ENCODE measurements at regions not wholly inside any gene's neighbourhood (a gene's known extent, or its start where the extent isn't known, plus 50 kb on each side); places are given as distances from the start of the nearest gene placed in this dataset.

DNA sequence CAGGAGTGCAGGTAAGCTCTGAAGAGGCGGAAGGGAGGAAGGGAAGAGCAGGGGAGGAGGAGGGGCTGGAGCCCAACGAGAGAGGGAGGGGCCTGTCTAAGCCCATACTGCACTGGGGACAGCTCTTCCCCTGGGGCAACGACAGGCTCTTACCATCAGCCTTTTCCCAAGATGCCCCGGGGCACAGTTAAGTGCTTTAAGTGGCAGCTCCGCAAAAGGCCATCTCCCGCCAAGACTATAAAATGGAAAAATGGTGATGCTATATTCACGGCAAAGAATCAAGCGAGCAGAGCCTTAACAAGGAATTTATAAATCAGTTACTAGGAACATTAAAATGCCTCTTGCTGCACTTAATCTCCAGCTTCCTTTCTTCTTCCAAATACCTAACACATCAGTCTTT lies 110.2 kb upstream of the NLRP1 start:
- no peak for DNase-seq (ENCODE audit: low spot score)

DNA sequence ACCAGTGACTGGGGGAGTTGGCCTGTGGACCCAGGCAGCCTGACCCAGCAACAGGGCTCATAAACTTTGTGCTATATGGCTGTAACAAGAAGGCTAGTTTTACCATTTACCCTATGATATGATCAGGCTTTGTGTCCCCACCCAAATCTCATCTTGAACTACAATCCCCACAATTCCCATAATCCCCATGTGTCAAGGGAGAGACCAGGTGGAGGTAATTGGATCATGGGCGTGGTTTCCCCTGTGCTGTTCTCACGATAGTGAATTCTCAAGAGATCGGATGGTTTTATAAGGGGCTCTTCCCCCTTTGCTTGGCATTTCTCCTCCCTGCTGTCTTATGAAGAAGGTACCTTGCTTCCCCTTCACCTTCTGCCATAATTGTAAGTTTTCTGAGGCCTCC lies 111.2 kb upstream of the NLRP1 start:
- no peak for DNase-seq (ENCODE audit: low spot score)

DNA sequence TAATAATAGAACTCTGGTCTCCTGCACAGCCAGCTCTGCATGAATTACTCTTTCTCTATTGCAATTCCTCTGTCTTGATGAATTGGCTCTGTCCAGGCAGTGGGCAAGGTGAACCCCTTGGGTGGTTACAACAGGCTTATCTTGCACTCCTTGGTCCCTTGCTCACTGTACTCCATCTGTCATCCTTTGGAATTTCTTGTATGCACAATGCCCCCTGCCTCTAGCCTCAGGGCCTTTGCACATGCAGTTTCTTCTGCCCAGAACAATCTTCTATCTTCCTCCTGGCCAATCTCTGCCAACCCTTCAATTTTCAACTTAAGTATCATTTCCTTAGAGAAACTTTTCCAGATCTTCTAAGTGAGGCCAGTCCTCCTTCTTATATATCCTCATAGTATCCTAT lies 114.7 kb upstream of the NLRP1 start:
- no peak for DNase-seq (ENCODE audit: low spot score)

DNA sequence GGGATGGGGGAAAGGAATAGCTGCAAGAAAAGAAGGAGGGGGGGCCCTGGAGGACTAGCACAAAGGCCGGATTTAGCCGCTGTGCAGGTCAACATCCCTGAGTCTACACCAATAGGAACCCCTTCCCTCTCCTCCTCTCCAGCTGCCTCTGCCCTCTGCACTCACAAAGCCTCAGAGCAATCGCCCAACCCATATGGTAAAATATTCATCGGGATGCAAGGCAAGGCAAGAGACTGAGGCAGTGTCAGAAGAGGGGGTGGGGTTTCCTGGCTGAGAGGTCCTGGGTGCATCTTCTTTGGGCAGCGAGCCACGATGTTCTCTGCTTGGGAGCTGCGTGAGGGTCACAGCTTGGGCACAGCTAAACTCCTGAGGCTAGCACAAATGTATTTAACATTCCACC lies 115.5 kb upstream of the NLRP1 start:
- DNase-seq (ENCODE audit: low spot score), result no peak

DNA sequence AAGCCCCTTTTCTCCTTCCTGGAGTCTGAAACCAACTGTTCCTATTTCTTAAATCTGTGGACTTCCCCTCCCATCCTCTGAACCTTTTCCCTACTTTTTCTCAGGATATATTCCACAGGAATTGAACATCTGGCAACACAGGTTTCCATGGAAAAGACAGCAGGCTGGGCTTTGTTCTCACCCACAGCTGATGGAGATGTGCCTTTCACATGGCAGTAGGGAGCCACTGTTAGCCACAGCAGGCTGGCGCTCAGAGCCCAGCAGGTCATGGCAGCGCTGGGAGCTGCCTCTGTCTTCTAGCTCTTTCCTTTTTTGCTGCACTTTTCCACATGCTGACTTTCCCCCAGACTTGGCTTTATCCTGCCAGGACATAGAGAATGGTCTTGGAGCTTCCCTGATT lies 116.4 kb upstream of the NLRP1 start:
- DNase-seq (ENCODE audit: low spot score), result no peak

DNA sequence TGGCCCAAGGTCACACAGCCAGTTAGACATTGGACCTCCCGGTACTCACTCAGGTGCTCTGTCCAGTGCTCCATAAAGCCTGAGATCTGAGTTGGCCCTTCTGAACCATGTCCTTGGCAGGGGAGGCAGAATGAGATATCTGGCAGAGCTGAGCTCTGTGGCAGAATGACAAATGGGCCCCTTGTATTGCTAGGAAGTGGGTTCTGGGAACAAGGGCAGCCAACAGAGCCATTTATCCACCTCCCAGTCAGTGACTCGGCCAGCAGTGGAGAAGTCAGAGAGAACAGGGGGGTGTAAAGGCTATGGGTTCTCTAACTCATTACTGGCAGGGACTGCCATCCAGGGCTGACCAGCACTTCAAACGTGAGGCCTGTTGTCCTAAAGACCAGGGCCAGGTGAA lies 117.1 kb upstream of the NLRP1 start:
- DNase-seq (ENCODE audit: low spot score), result no peak

DNA sequence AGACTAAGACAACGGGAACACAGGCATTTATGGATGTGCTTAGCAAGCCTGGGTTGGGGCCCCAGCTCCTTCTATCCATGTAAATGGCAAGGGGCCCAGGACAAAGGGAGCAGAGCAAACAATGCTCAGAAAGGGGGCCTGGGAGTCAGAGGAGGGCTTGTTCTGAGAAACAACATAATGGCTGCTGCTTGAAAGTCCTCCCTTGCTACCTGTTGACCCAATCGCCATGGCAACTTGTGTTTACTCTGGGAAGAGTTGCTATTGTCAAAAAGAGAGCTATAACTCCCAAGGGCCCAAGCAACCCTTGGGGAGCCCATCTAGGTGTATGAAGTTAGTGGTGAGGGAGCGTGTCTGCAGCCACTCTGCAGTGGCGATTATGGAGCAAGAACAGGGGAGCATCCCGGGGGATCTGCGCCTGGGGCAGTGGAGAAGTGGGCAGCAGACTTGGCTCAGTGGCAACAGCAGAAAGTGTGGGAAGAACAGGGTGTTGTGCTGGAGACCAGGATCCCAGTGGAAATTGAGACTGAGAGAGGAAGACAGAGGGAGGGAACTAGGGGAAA lies 118.7 kb upstream of the NLRP1 start:
- DNase-seq (ENCODE audit: low spot score), result no peak

DNA sequence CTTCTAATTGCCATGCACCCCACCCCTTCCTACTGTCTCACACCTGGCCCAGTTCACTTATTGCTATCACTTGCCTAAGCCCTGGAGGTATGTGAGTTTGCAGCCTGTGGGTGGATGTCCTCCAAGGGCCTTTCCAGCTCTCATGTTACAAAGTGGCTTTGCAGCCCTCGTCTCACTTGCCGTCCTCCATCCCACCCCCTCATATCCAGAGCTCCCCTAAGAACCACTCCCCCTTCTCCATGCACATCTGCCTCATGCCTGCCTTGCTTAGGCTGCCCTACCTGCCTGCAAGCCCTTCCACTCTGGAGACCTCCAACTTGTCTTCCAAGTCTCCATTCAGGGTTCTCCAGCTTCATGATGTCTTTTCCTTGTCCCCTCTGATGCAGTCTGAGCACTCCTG lies 119.4 kb upstream of the NLRP1 start:
- DNase-seq (ENCODE audit: low spot score), result no peak

DNA sequence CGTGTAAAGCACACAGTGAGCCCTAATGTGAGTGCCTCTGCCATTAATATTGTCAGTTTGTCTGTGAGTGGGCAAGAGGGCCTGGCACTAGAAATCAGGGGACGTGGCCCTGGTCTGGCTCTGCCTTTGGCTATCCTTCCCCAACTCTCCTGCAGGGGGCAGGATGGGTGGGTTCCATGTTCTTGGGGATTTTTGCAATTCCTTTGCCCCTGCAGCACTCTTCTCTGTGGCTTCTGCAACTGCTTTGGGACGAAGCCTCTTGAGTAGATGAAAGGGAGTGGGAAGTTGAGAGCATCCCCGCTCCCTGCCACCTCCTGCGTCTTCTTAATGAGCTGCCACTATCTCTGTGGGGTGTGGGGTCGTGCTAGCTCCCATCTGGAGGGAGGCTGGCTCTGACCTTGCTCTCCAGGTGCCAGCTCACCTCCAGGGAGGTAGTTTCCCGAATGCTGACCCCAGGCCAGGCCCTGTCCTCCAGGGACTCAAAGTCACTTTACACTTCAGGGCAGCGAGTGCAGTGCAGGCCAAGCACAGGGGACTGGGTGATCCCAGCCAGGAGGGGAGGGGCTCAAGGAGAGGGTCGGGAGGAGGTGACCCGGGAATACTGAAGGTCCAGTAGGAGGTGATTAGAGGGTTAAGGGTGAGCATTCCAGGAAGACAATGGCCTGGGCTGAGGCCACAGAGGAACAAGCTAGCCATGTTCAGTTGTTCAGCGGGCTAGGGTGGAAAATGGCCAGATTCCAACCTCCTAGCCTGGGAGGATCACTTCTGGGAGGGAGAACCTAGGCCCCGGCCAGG lies 121.0 kb upstream of the NLRP1 start:
- no peak for DNase-seq (ENCODE audit: low spot score)

DNA sequence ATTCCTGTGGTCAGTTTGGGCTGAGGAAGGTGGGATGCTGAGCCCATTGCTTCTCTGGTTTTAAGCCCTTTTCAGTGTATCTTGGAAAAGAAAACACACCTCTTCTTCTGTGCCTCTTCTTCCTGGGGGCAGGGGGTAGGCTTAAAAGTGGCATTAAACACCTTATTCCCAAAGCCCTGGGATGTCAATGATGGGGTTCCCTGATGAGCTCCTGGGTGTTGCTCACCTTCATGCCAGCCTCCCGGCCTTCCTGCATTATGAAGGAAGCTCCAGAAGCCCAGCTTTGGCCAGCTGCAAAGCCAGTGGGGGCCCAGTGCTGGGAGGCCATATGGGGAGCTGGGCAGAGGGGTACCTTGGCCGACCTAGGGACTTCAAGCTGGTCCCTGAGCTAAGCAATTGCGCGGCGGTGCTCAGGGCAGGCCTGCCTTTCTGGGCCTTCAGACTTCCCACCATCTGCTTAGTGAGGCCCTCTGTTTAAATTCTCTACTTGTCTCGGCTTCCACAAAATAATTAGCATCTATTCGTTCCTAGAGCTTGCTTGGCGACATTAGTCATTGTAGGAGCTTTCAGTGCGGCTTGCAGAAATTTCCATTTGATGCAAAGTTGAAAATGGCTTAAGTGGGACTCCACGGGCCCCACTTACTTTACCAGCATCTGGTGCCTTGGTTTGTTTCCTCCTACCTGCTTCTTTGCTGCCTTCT lies 121.7 kb upstream of the NLRP1 start:
- no peak for DNase-seq (ENCODE audit: low spot score)

DNA sequence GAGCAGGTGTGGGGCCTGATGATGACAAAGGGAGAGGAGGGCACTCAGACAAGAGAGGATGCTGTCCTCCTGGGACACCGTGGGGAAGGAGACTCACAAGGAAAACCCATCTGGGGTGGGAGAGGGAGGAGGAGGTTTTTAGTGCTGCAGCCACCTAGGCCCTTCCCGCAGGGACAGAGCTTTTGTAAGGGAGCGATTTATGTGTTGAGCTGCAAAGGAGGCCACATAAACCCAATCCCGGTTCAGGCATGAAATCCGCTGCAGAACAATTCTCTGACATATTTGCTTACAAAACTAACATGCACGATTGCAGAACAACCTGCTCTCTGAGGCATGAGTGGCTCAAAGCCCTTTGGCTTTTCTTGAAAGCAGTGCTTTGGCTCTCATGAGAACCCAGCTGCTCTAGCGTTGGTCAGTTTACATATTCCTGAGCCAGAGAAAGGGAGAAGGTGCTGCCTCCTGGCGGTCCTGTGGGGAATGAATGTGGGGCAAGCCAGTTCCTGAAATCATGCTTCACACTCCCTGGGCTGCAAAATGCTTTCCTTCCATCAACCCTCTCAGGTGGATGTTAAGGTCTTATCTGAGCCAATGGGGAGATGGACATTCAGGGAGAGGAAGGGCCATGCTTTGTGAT lies 122.4 kb upstream of the NLRP1 start:
- peak; percentile 15 for DNase-seq (ENCODE audit: low spot score)

DNA sequence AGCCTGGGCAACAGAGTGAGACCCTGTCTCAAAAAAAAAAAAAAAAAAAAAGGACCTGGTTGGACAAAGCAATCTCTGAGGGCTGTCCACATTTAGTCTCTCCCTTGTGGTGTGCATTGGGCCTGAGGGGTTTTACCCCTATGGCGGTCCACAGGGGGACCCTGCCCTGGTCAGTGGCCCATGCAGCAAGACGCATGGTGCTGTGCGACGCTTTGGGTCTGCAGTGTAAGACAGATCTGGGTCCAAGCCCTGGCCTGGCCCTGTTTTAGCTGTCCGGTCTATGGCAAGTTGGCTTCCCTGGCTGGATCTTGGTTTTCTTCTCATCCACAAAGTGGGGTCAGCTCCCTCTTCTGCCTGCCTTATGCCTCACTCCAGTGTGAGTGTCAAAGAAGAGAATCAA lies 123.2 kb upstream of the NLRP1 start:
- no peak for DNase-seq (ENCODE audit: low spot score)

DNA sequence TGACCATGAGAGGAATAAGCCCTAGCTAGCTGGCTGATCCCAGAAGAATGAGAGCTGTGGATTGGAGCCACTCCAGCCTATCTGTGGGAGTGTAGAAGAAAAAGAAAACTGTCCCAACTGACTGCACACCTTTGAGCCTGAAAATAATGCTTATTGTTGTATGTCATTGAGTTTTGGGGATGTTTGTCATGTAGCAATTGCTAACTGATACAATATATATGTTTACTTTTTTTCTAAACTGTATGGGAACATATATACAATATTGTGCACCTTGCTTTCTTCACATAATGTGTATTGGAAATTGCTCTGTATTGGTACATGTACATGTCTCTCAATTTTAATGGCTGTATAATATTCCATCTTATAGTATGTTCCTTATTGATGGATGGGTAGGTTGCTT lies 124.0 kb upstream of the NLRP1 start:
- DNase-seq (ENCODE audit: low spot score), result no peak

DNA sequence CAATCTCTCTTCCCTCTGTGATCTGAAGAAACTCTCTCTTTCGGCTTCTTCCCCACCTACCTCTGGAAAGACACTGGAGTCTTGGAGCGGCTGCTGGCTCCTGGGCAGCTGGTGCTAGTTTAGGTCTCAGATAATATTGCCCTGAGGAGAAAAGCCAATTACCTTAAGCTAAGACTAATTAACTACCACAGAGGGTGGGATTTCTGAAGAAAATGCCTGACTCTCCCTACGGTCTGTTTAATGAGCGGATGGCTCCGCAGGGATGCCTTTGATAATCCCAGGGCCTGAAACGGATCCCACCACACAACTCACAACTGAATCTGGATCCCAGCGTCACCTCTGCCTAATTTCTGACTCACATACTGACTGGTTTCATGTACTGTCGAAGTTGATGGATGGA lies 127.0 kb upstream of the NLRP1 start:
- no peak for DNase-seq (ENCODE audit: low spot score)

DNA sequence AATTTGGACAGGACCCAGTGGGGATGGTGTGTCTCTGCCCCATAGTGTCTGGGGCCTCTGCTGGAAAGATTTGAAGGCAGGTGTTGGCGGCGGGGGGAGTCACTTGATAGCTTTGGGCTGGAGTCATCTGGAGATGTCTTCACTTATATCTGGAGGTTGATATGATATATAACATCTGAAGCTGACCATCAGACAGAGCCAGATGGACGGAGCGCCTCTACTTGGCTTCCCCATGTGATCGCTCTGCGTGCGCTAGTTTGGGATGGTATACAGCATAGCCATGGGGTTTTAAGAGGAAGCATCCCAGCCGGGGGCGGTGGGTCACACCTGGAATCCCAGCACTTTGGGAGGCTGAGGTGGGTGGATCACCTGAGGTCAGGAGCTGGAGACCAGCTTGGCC lies 130.7 kb upstream of the NLRP1 start:
- no peak for DNase-seq (ENCODE audit: low spot score)

DNA sequence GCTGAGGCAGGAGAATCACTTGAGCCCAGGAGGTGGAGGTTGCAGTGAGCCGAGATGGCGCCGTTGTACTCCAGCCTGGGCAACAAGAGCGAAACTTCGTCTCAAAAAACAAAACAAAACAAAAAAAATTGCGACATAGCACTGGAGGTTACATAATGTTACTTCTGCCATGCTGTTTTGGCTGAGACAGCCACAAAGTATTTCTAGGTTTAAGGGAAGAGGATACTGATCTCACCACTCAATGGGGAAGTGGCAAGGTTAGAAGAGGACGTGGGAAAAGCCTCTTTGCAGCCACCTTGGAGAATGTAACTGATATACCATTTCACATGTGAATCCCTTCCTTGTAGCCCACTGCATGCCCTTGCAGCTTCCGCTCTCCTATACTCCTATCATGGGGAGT lies 131.2 kb upstream of the NLRP1 start:
- DNase-seq (ENCODE audit: low spot score), result no peak

DNA sequence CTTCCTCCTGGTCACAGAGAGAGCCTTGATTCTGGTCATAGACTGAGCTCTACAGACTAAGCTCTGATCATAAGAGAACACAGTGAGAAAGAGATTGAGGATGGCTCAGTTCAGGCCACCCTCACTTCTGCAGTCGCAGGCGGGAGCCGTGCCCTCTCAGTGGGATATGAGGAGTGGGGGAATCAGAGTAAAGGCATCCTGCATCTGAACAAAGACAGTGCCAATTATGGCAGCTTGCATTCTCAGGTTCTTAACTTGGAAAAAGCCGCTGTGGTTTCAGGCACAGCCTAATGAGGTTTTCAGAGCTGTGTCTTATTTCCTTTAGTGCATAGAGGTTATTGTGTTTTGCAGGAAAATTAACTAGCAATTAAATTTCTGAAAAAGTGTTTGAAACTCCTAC lies 134.4 kb upstream of the NLRP1 start:
- DNase-seq (ENCODE audit: low spot score), result no peak

DNA sequence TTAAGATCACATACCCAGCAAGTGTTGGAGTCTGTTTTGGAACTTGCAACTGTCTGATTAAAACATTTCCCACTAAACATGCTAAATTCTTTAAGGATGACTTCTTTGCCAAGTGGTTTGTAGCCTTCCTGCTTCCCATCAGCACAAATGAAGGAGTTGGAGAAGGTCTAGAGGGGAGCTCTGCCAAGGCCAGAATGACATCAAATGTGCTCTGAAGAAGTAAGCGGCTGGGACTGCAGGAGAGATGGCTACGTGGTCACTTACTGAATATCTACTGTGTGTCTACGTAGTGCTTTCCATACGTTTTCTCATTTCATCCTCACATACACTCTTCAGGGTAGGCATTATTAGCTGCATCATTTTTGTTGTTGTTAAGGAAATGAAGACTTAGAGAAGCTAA lies 135.7 kb upstream of the NLRP1 start:
- DNase-seq (ENCODE audit: low spot score), result no peak

DNA sequence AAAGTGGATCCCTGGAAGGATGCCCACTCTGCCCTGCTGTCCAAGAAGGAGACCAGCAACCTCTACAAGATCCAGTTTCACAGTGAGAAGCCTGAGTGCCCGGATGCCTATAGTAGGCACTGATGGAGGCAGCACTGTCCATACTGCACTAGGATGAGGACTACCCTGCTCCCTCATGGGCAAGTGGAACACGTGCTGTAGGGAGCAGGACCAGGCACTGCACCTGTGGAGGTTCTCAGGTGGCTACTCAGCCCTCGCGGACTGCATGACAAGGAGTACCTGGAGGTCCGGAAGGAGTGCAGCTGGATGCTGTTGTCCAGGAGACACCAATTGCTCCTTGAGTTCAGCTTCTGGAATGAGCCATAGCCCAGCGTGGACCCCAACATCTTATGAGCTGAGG lies 146.1 kb upstream of the NLRP1 start:
- no peak for DNase-seq (ENCODE audit: low spot score)

DNA sequence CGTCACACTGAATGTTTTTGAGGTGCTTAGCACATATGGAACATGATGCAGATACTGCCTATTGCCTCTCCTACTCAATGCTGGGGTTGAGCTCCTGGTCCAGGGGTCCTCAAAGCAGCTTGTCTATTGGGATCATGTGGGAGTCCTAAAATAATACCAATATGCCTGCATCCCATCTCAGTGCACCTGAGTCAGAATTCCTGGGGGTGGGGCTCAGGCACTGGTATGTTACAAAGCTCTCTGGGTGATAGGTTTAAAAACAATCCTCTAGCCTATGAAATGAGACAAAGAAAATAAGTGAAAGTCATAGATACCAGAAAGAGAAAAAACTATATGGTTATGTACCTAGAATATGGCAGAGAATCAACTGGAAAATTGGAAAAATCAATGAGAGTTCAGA lies 156.6 kb upstream of the NLRP1 start:
- no peak for DNase-seq (ENCODE audit: low spot score)

DNA sequence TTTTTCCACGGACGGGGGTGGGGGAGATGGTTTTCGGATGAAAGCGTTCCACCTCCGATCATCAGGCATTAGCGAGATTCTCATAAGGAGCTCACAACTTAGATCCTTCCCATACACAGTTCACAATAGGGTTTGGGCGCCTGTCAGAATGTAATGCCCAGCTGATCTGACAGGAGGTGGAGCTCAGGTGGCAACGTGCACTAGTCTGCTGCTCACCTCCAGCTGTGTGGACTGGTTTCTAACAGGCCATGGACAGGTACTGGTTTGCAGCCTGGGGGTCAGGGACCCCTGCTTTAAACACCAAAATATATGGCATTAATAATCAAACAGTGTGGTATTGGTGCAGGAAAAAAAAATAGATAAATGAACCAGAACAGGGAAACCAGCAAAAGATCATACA lies 157.5 kb upstream of the NLRP1 start:
- DNase-seq (ENCODE audit: low spot score), result no peak

DNA sequence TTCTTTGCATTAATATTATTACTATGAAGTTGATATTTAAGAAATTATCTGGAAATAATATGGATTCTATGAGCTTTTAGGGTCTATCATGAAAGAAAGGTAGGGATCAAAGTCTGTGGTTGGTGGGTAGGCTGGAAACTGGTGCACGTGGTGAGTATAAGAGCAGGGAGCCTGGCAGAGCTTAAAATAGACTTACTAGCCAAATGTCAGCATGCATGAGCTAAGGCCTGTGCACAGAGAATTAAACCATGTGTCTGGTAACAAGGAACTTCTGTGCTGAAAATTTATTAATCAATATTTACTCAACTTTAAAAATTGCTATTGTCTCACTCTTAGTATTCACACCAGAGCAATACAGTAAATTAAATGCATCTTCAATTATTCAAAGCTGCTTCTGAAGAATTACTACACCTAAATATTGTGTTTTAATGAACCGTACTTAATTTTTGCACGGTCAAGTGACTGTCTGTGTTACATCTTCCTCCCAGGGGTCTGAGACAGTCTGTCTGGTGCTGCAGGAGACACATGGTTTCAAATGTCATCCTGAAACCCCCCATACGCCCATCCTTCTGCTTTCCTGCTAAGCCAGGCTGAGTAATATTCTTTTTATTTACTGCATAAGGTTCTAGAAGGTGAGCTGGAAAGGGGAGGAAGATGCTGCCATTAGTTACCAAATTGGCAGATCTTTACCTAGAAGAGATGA lies 161.0 kb upstream of the NLRP1 start:
- no peak for DNase-seq (ENCODE audit: low spot score)

DNA sequence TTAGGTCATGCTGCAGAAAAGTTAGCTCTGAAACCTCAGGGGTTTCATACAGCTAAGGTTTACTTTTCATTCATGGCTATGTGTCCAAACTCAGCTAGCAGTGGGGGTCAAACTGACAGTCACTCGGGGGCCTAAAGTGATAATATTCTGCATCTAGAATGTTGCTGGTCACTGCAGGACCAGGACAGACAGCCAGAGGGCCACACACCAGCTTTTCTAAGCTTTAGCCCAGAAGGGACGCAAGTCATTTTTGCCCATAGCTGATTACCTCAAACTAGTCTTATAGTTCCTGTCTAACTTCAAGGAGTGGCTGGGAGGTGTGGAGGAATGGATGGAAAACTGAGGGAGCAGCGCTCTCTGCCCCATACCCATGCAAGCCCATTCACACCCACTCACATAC lies 163.0 kb upstream of the NLRP1 start:
- DNase-seq (ENCODE audit: low spot score), result no peak
